Endothelial cell of umbilical vein (primary cell): ENCODE measurements at regions not wholly inside any gene's neighbourhood (a gene's known extent, or its start where the extent isn't known, plus 50 kb on each side); places are given as distances from the start of the nearest gene placed in this dataset.

Source experiments
- BruUV-seq: library from RNA; stranded (reverse); fragments of 400-500 nt; replicated peaks from 2 replicates; lab custom pipeline; 2021; lab: Mats Ljungman, UMichigan
- CTCF ChIA-PET: fragments of 300-600, 350-600 bp; sonication (Branson Sonifier 250); formaldehyde crosslinking; loops from one replicate; lab custom pipeline; 2021; ENCODE audit warnings: antibody characterized with exemption, inconsistent platforms; lab: Charles Lee
- POLR2A ChIA-PET: fragments of 300-600, 350-600 bp; sonication (Branson Sonifier 250); formaldehyde crosslinking; loops from one replicate; lab custom pipeline; 2021; ENCODE audit warnings: antibody characterized with exemption, inconsistent platforms; lab: Charles Lee
- DNase-seq: peaks from one replicate; pipeline ENCODE4 v3.0.0-alpha.2; 2011; ENCODE audit warnings: low read depth, low spot score
- FAIRE-seq: peaks from 2 replicates; lab custom pipeline; 2011; peaks lifted over from hg19 to GRCh38; lab: Jason Lieb, UNC
- H2AFZ ChIP-seq: 2 replicates; pipeline ENCODE4 v1.6.0; 2012; ENCODE audit warnings: low read depth, low read length, control low read depth, inconsistent platforms
- H3K27ac ChIP-seq: 2 replicates; pipeline ENCODE4 v1.5.1; 2011; ENCODE audit warnings: low read depth, mild to moderate bottlenecking, control low read depth, low read length, moderate library complexity; ENCODE audit not compliant: insufficient read depth
- H3K27me3 ChIP-seq, 2 experiments: 2 replicates each; pipeline versions ENCODE4 v1.6.0 to v1.6.1; 2011; ENCODE audit warnings: low read length in 2 of 2, mixed read lengths in 1 of 2; ENCODE audit not compliant: control insufficient read depth in 2 of 2, insufficient read depth in 2 of 2
- H3K36me3 ChIP-seq, 2 experiments: 2 replicates in 1 of 2; 3 replicates in 1 of 2; pipeline ENCODE4 v1.5.1; 2011; ENCODE audit warnings: low read length in 2 of 2, mild to moderate bottlenecking in 1 of 2, moderate library complexity in 1 of 2; ENCODE audit not compliant: control insufficient read depth in 2 of 2, insufficient read depth in 2 of 2; ENCODE audit errors: extremely low read depth in 1 of 2
- H3K4me1 ChIP-seq: 3 replicates; pipeline ENCODE4 v1.5.1; 2011; ENCODE audit warnings: mild to moderate bottlenecking, low read length; ENCODE audit not compliant: control insufficient read depth, insufficient read depth; ENCODE audit errors: extremely low read depth
- H3K4me2 ChIP-seq: 2 replicates; pipeline ENCODE4 v1.6.1; 2011; ENCODE audit warnings: low read length, control low read depth, mixed read lengths; ENCODE audit not compliant: insufficient read depth
- H3K4me3 ChIP-seq, 3 experiments: fragments of 200-600 bp in 1 of 3; sonication (generic), shearing (Covaris generic) in 1 of 3; replicated peaks in 1 of 3; 2 replicates each; pipeline ENCODE4 v1.5.1; 2011 to 2016; ENCODE audit warnings: control low read depth in 3 of 3, low read length in 3 of 3, mild to moderate bottlenecking in 2 of 3, inconsistent platforms in 1 of 3, low read depth in 1 of 3, moderate library complexity in 1 of 3; ENCODE audit not compliant: insufficient read depth in 1 of 3
- H3K79me2 ChIP-seq: 2 replicates; pipeline ENCODE4 v1.6.0; 2012; ENCODE audit warnings: low read length, inconsistent platforms; ENCODE audit not compliant: control insufficient read depth, insufficient read depth
- H3K9ac ChIP-seq: replicated peaks from 2 replicates; pipeline ENCODE3; 2011; ENCODE audit warnings: low read length, control low read depth; ENCODE audit not compliant: insufficient read depth; ENCODE audit errors: extremely low read depth
- H3K9me1 ChIP-seq: replicated peaks from 3 replicates; pipeline ENCODE4 v1.6.0; 2011; ENCODE audit warnings: mild to moderate bottlenecking, low read length; ENCODE audit not compliant: control insufficient read depth, insufficient read depth; ENCODE audit errors: extremely low read depth
- H3K9me3 ChIP-seq: replicated peaks from 2 replicates; pipeline ENCODE4 v1.5.1; 2012; ENCODE audit warnings: low read length, inconsistent platforms; ENCODE audit not compliant: control insufficient read depth, insufficient read depth
- H4K20me1 ChIP-seq: replicated peaks from 2 replicates; pipeline ENCODE3; 2011; ENCODE audit warnings: mild to moderate bottlenecking, low read length; ENCODE audit not compliant: control insufficient read depth, insufficient read depth; ENCODE audit errors: extremely low read depth
- CTCF ChIP-seq, 2 donors: IDR thresholded peaks; 1 replicate in 1 of 2; 2 replicates in 1 of 2; pipeline ENCODE4 v1.5.1; 2011; ENCODE audit warnings: low read length in 2 of 2, mild to moderate bottlenecking in 2 of 2, moderate library complexity in 2 of 2, control low read depth in 1 of 2, inconsistent platforms in 1 of 2, low read depth in 1 of 2; ENCODE audit not compliant: insufficient read depth in 1 of 2; ENCODE audit errors: extremely low read depth in 1 of 2
- EZH2 ChIP-seq: IDR thresholded peaks from 2 replicates; pipeline ENCODE4 v1.6.1; 2012; ENCODE audit warnings: borderline replicate concordance, low read depth, mild to moderate bottlenecking, moderate library complexity, low read length, inconsistent platforms; ENCODE audit not compliant: severe bottlenecking
- FOS ChIP-seq: IDR thresholded peaks from 2 replicates; pipeline ENCODE4 v1.6.1; 2011; ENCODE audit warnings: mild to moderate bottlenecking, low read length, moderate library complexity, borderline replicate concordance; ENCODE audit not compliant: insufficient read depth
- GATA2 ChIP-seq: IDR thresholded peaks from 2 replicates; pipeline ENCODE4 v1.7.0; 2011; ENCODE audit warnings: low read depth, mild to moderate bottlenecking, moderate library complexity, mixed read lengths, low read length; ENCODE audit not compliant: insufficient read length, insufficient read depth
- JUN ChIP-seq: IDR thresholded peaks from 2 replicates; pipeline ENCODE4 v1.6.1; 2011; ENCODE audit warnings: borderline replicate concordance, low read depth; ENCODE audit not compliant: insufficient read length, insufficient read depth
- MYC ChIP-seq: IDR thresholded peaks from one replicate; pipeline ENCODE4 v1.6.1; 2011; ENCODE audit warnings: mild to moderate bottlenecking, low read depth, low read length
- POLR2A ChIP-seq: IDR thresholded peaks from 2 replicates; pipeline ENCODE4 v1.6.1; 2012; ENCODE audit warnings: low read depth, mild to moderate bottlenecking, control low read depth, low read length
- POLR2AphosphoS5 ChIP-seq: IDR thresholded peaks from 2 replicates; pipeline ENCODE4 v1.6.1; 2012; ENCODE audit warnings: low read depth, mild to moderate bottlenecking, control low read depth, low read length, moderate library complexity; ENCODE audit not compliant: insufficient read depth
- dilution Hi-C: fragments of 300-500 bp; cut with MboI; formaldehyde crosslinking; loops from one replicate; pipeline ENCODE4 v1.15.0; 2019; ENCODE audit warnings: low sequenced_read_pairs; ENCODE audit not compliant: extremely low pct_ligation_motif_present
- intact Hi-C: fragments of 100-400 bp; cut with micrococcal nuclease; formaldehyde crosslinking; loops from one replicate; pipeline ENCODE4 v1.10.0; 2022
- TF ChIP-seq, protein P1 (sequence below): IDR thresholded peaks from 2 replicates; pipeline ENCODE4 v1.6.1; 2011; ENCODE audit not compliant: insufficient read depth, insufficient read length

DNA sequence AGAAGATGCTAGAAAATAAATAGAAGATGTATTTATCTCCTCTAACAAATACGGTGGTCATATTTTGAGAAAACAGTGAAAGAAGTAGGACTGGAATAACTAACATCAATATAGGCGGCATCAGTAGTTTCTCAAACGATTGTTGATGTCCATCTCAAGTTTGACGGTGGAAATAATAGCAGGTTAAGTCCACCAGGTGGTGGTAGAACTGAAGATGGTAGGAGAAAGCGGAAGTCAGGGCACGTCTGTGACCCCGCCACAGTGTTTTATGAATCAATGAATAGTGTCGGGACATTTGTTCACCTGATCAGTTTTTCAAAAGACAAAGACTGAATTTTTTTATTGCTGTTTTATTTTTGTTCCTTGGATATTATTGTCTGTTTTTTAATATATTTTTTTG lies 706.4 kb upstream of the SLC10A2 start:
- Histone ChIP-seq H3K27ac (no peak overlapping the region), H3K4me2 (no peak overlapping the region), H3K9me3 (no peaks in the 10 kb centered on the region), H2AFZ (no peak overlapping the region), H3K36me3 (no peaks in the 10 kb centered on the region), H3K9ac (no peak overlapping the region), H3K4me1 (no peaks in the 10 kb centered on the region), H4K20me1 (no peaks in the 10 kb centered on the region), H3K79me2 (no peaks in the 10 kb centered on the region), H3K4me3 (no peak overlapping the region), H3K27me3 (no peaks in the 10 kb centered on the region), H3K9me1 (no peaks in the 10 kb centered on the region)
- POLR2A ChIA-PET, result no interaction called here
- FAIRE-seq (no peak), DNase-seq (no peak)
- BruUV-seq, result no TSS peak
- CTCF ChIA-PET, result no interaction called here
- intact Hi-C loops (no loop called here), dilution Hi-C loops (no loop called here)
- TF ChIP-seq CTCF (IDR thresholded peaks at IDR 0.05; ENCODE audit: extremely low read depth in 1 of 2, insufficient read depth in 1 of 2, low read depth in 1 of 2, low read length in 2 of 2), result no peak
- no peak for TF ChIP-seq POLR2A
- no peak for TF ChIP-seq POLR2AphosphoS5
- no peak for TF ChIP-seq MYC
- TF ChIP-seq EZH2, result no peak
- TF ChIP-seq, protein P1, sequence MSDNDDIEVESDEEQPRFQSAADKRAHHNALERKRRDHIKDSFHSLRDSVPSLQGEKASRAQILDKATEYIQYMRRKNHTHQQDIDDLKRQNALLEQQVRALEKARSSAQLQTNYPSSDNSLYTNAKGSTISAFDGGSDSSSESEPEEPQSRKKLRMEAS, result no peak
- TF ChIP-seq GATA2, result no peak
- TF ChIP-seq JUN, result no peak
- TF ChIP-seq FOS, result no peak
